ENCODE measurements at regions not wholly inside any gene's neighbourhood (a gene's known extent, or its start where the extent isn't known, plus 50 kb on each side); places are given as distances from the start of the nearest gene placed in this dataset.
"Not testable (repeated sequence)": the region's sequence is repeated elsewhere in the genome, so short reads cannot be mapped to it uniquely, and the experiment has no call there.

GRCh38 chr10:23657677-23658076 is 218.8 kb downstream of the OTUD1 start:
- no peak for DNase-seq

GRCh38 chr10:23671866-23672265 is 233.0 kb downstream of the OTUD1 start:
- not testable (repeated sequence) for DNase-seq

DNA sequence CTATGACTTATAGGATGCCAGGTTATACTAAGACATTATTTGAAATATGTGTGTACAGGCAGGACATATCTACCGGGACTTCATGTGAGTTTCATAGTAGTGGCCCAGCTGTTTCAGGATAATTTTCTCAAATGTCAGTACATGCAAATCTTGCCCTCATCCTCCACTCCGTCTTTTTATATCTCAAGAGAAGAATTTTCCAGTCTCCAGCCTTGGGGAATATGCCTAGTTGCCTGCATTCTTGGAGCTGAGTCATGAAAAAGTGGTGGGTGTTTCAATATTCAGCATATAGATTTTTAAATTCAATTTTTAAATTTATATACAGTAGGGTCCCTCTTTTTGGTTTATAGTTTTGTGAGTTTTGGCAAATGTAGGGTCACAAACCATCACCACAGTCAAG is 236.7 kb downstream of the OTUD1 start:
- no peak for DNase-seq

GRCh38 chr10:23676296-23676695 is 237.4 kb downstream of the OTUD1 start:
- DNase-seq: no peak

GRCh38 chr10:23686722-23687121 is 247.8 kb downstream of the OTUD1 start:
- DNase-seq: no peak

- no peak for DNase-seq
These were observed 253.9 kb downstream of the OTUD1 start for GRCh38 chr10:23692736-23693135.

GRCh38 chr10:23693501-23693901 is 254.6 kb downstream of the OTUD1 start:
- DNase-seq: no peak

- DNase-seq: no peak
These were observed 255.1 kb downstream of the OTUD1 start for GRCh38 chr10:23693925-23694324.

GRCh38 chr10:23694446-23694920 is 255.6 kb downstream of the OTUD1 start:
- DNase-seq: no peak

DNA sequence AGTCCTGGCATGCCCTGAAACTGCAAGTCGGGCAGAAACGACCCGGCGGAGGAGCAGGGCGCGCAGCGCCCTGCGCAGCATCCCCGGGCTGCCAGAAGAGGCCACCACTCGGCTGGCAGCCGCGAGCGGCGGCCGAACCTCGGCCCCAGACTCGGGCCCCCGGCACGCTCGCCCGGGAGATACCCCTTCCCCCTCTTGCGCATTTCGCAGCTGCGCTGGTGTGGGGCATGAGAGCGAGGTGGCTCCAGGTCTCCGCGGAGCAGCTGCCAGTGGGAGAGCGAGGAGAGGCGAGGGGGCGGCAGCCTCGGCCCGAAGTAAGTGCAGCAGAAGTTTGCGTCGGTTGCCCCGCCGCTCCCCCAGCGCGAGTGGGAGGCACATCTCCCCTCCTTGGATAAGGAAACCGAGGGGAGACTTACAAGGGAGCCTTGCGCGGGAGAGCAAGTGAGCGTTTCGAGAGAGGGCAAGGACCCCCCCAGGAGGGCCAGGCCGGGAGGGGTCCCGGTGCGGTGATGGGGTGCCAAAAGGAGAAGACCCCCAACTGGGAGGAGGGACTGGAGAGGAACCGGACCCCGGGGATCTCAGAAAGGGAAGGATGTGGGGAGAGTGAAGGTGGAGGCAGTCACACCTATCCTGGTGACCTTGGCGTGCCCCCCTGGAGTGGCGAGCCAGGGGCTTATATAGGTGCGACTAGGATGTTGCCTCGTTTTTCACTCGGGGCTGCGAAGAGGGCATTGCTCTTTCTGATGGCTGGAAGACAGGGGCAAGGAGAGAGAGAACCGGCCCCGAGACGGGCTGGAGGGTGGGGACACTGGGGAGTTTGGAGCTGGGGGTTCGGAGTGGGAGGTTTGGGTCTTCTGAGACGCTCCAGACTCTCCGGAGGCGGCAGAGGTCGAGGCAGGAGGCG is 256.3 kb downstream of the OTUD1 start:
- DNase-seq: no peak

- DNase-seq: no peak
These were observed 257.0 kb downstream of the OTUD1 start for GRCh38 chr10:23695825-23696420.

DNA sequence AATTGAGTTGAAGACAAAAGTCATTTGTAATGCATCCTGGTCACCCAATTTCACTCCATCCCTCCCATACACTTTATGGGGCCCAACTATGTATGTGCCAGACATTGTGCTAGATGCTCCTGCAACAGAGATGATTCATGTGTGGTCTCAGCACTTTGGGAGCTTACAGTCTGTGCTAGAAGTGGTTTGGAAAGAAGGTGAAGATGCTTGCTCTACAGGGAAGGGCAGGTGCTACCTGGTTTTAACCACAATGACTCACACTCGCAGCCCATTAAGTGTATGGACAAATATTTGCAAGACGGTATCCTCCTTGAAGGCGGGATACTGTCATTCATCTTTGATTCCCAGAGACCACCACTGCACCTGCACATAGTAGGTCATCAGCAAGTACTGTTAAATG is 257.6 kb downstream of the OTUD1 start:
- DNase-seq: no peak

GRCh38 chr10:23702977-23703414 is 264.1 kb downstream of the OTUD1 start:
- peak; percentile 56 for DNase-seq

DNA sequence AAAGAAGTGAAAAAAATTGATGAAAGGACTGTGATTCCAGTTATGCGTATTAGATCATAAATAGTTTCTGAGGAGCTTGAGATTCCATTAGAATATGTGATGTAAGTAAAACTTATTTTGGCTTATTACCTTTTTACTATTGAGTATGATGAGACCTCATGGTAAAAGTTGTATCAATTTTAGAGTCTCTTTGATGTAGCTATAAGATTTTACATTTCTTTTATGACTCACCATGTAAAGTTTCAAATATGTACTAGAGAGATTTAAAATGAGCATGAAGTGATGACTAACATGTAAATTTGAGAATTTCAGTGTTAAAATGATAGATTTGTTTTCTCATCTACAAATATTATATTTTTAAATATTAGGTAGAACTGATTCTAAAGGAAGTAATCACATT is 276.5 kb downstream of the OTUD1 start:
- DNase-seq: no peak

GRCh38 chr10:23717913-23718312 is 279.0 kb downstream of the OTUD1 start:
- DNase-seq: no peak

- DNase-seq: no peak
These were observed 280.1 kb downstream of the OTUD1 start for GRCh38 chr10:23718946-23719345.

DNA sequence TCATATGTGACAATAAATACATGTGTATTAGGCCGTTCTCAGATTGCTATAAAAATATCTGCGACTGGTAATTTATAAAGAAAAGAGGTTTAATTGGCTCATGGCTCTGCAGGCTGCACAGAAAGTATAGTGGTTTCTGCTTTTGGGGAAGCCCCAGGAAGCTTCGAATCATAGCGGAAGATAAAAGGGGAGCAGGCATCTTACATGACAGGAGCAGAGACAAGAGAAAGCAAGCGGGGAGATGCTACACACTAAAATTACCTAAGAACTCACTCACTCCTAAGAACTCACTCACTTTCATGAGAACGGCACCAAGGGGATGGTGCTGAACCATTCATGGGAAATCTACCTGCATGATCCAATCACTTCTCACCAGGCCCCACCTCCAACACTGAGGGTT is 284.9 kb downstream of the OTUD1 start:
- DNase-seq: no peak

- no peak for DNase-seq
These were observed 286.7 kb downstream of the OTUD1 start for GRCh38 chr10:23725548-23725947.

GRCh38 chr10:23742368-23742767 is 303.5 kb downstream of the OTUD1 start:
- DNase-seq: no peak

- no peak for DNase-seq
These were observed 303.9 kb downstream of the OTUD1 start for GRCh38 chr10:23742807-23743206.

GRCh38 chr10:23754179-23754578 is 315.3 kb downstream of the OTUD1 start:
- DNase-seq: no peak

GRCh38 chr10:23754941-23755340 is 316.1 kb downstream of the OTUD1 start:
- no peak for DNase-seq

DNA sequence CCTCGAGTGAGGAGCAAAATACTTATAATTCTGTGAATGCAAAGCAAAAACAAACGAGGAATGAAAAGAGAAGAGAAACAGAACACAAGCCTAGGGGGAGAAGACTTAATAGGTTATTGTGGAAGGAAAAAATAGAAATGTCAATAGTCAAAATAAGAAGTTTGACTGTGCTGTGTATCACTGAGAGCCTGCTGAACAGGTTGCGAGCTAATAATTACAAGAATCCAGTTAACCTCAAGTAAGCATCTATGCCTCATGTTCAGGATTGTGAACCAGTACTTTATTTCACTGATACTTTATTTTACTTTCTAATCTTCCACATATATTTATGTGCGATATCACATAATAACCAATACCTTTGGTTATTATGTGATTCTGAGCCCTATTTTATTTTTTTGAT is 316.7 kb downstream of the OTUD1 start:
- no peak for DNase-seq

DNA sequence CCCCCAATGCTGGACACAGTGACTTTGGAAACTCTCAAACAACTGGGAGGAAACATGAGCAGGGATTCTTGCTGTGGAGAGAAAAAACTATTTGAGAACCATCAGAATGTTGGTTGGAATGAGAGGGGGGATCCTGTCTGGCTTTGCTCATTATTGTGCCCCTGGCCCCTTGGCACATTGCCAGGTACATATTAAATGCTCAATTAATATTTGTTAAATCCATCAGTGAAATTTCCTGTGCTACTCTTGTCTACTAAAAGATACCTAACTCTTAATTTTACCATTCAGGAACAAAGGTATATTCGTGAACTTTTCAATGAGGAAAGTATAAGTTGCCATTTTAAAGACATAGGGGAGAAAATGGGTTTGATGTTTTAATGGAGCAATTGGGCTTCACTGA is 329.4 kb downstream of the OTUD1 start:
- DNase-seq: no peak

All from stimulated activated CD4-positive, alpha-beta T cell treated with anti-CD3 and anti-CD28 coated beads, Interleukin-4, amount 100 ng/mL, for 24 hours (primary cell).